ENCODE measurements at regions not wholly inside any gene's neighbourhood (a gene's known extent, or its start where the extent isn't known, plus 50 kb on each side); places are given as distances from the start of the nearest gene placed in this dataset.

- TF ChIP-seq CTCF (IDR thresholded peaks at IDR 0.05) (no peak), POLR2A (IDR thresholded peaks at IDR 0.05) (no peak)
Measured at GRCh38 chr3:94252316-94252715, 189.5 kb downstream of the NSUN3 start.
